Osteoblast (primary cell): ENCODE measurements at regions not wholly inside any gene's neighbourhood (a gene's known extent, or its start where the extent isn't known, plus 50 kb on each side); places are given as distances from the start of the nearest gene placed in this dataset.

ENCODE experiments used
- DNase-seq: peaks from one replicate; pipeline ENCODE4 v3.0.0; 2011; ENCODE audit warnings: low spot score, mixed read lengths; ENCODE audit not compliant: insufficient read length; ENCODE audit errors: missing footprints
- H2AFZ ChIP-seq: 2 replicates; pipeline ENCODE4 v1.6.0; 2011; ENCODE audit warnings: mild to moderate bottlenecking, low read length
- H3K27ac ChIP-seq: 2 replicates; pipeline ENCODE4 v1.5.1; 2011; ENCODE audit warnings: mild to moderate bottlenecking, low read depth, low read length, moderate library complexity
- H3K27me3 ChIP-seq: 2 replicates; pipeline ENCODE4 v1.6.0; 2012; ENCODE audit warnings: mild to moderate bottlenecking, control low read depth, inconsistent platforms, low read length, moderate library complexity; ENCODE audit not compliant: insufficient read depth
- H3K36me3 ChIP-seq: 2 replicates; pipeline ENCODE4 v1.5.1; 2011; ENCODE audit warnings: mild to moderate bottlenecking, low read length, control low read depth, moderate library complexity; ENCODE audit not compliant: insufficient read depth
- H3K4me1 ChIP-seq: 2 replicates; pipeline ENCODE4 v1.5.1; 2011; ENCODE audit warnings: mild to moderate bottlenecking, low read length, control low read depth, moderate library complexity; ENCODE audit not compliant: insufficient read depth
- H3K4me2 ChIP-seq: 2 replicates; pipeline ENCODE4 v1.6.0; 2011; ENCODE audit warnings: mild to moderate bottlenecking, low read length; ENCODE audit not compliant: insufficient read depth
- H3K4me3 ChIP-seq: fragments of 200-600 bp; sonication (generic); 3 replicates; pipeline ENCODE4 v1.5.1; 2012; ENCODE audit warnings: mild to moderate bottlenecking, low read length, inconsistent platforms; ENCODE audit not compliant: insufficient read depth
- H3K79me2 ChIP-seq: 2 replicates; pipeline ENCODE4 v1.6.0; 2012; ENCODE audit warnings: mild to moderate bottlenecking, low read length, control low read depth, inconsistent platforms; ENCODE audit not compliant: insufficient read depth
- H3K9me3 ChIP-seq: 2 replicates; pipeline ENCODE4 v1.5.1; 2011; ENCODE audit warnings: low read depth, low read length, control low read depth
- H4K20me1 ChIP-seq: 2 replicates; pipeline ENCODE4 v1.6.0; 2012; ENCODE audit warnings: mild to moderate bottlenecking, low read length, control low read depth; ENCODE audit not compliant: insufficient read depth
- CTCF ChIP-seq: IDR thresholded peaks from 2 replicates; pipeline ENCODE4 v1.5.1; 2011; ENCODE audit warnings: mild to moderate bottlenecking, low read depth, low read length, moderate library complexity; ENCODE audit errors: extremely low read depth

GRCh38 chr3:126267169-126267975 lies 87.0 kb upstream of the ALDH1L1 start:
- H3K4me1 ChIP-seq: peaks cover 21% of the 10 kb centered on the region

GRCh38 chr3:126266850-126267168 lies 86.4 kb upstream of the ALDH1L1 start:
- no peak for TF ChIP-seq CTCF
- Histone ChIP-seq H3K27ac (peak overlapping the region; percentile 72), H3K79me2 (no peaks in the 10 kb centered on the region), H3K4me2 (peak overlapping the region; percentile 79), H3K36me3 (no peaks in the 10 kb centered on the region), H3K4me3 (peak overlapping the region; percentile 66), H4K20me1 (no peaks in the 10 kb centered on the region), H3K4me1 (peaks cover 21% of the 10 kb centered on the region), H3K27me3 (no peaks in the 10 kb centered on the region), H3K9me3 (no peaks in the 10 kb centered on the region), H2AFZ (peak overlapping the region; percentile 69)
- no peak for DNase-seq

More at GRCh38 chr3:126267169-126267975, 87.0 kb upstream of the ALDH1L1 start:
- Histone ChIP-seq H4K20me1 (no peaks in the 10 kb centered on the region), H3K4me2 (peak overlapping the region; percentile 79), H3K4me3 (peak overlapping the region; percentile 66), H3K9me3 (no peaks in the 10 kb centered on the region), H3K27me3 (no peaks in the 10 kb centered on the region), H3K36me3 (no peaks in the 10 kb centered on the region), H3K27ac (peak overlapping the region; percentile 78), H2AFZ (peak overlapping the region; percentile 69), H3K79me2 (no peaks in the 10 kb centered on the region)
- TF ChIP-seq CTCF: peak; percentile 7
- peak; percentile 94 for DNase-seq

GRCh38 chr3:126266291-126266840 lies 86.0 kb upstream of the ALDH1L1 start:
- H3K4me3 ChIP-seq: no peak overlapping the region
- peaks cover 21% of the 10 kb centered on the region for H3K4me1 ChIP-seq
- H3K79me2 ChIP-seq: no peaks in the 10 kb centered on the region
- H3K27me3 ChIP-seq: no peaks in the 10 kb centered on the region
- peak overlapping the region; percentile 79 for H3K4me2 ChIP-seq
- H3K9me3 ChIP-seq: no peaks in the 10 kb centered on the region
- peak; percentile 89 for DNase-seq
- no peak for TF ChIP-seq CTCF
- peak overlapping the region; percentile 35 for H2AFZ ChIP-seq
- peak overlapping the region; percentile 72 for H3K27ac ChIP-seq
- H4K20me1 ChIP-seq: no peaks in the 10 kb centered on the region
- no peaks in the 10 kb centered on the region for H3K36me3 ChIP-seq

- TF ChIP-seq CTCF: no peak
- Histone ChIP-seq H3K4me3 (no peak overlapping the region), H3K9me3 (no peaks in the 10 kb centered on the region), H3K27me3 (no peaks in the 10 kb centered on the region), H3K79me2 (no peaks in the 10 kb centered on the region), H3K4me2 (no peak overlapping the region), H4K20me1 (no peaks in the 10 kb centered on the region), H3K4me1 (peaks cover 14% of the 10 kb centered on the region), H3K27ac (no peak overlapping the region), H2AFZ (no peak overlapping the region), H3K36me3 (no peaks in the 10 kb centered on the region)
- peak; percentile 44 for DNase-seq
These were observed 84.6 kb upstream of the ALDH1L1 start for GRCh38 chr3:126264952-126265351.
